AG10803 (cell line): ENCODE measurements at regions not wholly inside any gene's neighbourhood (a gene's known extent, or its start where the extent isn't known, plus 50 kb on each side); places are given as distances from the start of the nearest gene placed in this dataset.

Experiments used
- DNase-seq: peaks from one replicate; pipeline ENCODE4 v3.0.0; 2010; ENCODE audit warnings: low read depth
- H3K4me3 ChIP-seq: 2 replicates; pipeline ENCODE4 v1.5.1; 2011; ENCODE audit warnings: mild to moderate bottlenecking, low read length, control low read depth
- TF ChIP-seq, protein P1 (sequence below): conservative IDR thresholded peaks from 2 replicates; pipeline ENCODE4 v1.5.1; 2011; ENCODE audit warnings: mild to moderate bottlenecking, low read length, control low read depth, inconsistent platforms

- no peak for DNase-seq
- TF ChIP-seq, protein P1, sequence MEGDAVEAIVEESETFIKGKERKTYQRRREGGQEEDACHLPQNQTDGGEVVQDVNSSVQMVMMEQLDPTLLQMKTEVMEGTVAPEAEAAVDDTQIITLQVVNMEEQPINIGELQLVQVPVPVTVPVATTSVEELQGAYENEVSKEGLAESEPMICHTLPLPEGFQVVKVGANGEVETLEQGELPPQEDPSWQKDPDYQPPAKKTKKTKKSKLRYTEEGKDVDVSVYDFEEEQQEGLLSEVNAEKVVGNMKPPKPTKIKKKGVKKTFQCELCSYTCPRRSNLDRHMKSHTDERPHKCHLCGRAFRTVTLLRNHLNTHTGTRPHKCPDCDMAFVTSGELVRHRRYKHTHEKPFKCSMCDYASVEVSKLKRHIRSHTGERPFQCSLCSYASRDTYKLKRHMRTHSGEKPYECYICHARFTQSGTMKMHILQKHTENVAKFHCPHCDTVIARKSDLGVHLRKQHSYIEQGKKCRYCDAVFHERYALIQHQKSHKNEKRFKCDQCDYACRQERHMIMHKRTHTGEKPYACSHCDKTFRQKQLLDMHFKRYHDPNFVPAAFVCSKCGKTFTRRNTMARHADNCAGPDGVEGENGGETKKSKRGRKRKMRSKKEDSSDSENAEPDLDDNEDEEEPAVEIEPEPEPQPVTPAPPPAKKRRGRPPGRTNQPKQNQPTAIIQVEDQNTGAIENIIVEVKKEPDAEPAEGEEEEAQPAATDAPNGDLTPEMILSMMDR, result no peak
- no peak overlapping the region for H3K4me3 ChIP-seq
Observed at GRCh38 chr11:98771791-98772190, 249.0 kb upstream of the CNTN5 start.

GRCh38 chr11:98772893-98773292, 247.9 kb upstream of the CNTN5 start:
- TF ChIP-seq, protein P1, result no peak
- no peak overlapping the region for H3K4me3 ChIP-seq
- DNase-seq, result no peak

DNA sequence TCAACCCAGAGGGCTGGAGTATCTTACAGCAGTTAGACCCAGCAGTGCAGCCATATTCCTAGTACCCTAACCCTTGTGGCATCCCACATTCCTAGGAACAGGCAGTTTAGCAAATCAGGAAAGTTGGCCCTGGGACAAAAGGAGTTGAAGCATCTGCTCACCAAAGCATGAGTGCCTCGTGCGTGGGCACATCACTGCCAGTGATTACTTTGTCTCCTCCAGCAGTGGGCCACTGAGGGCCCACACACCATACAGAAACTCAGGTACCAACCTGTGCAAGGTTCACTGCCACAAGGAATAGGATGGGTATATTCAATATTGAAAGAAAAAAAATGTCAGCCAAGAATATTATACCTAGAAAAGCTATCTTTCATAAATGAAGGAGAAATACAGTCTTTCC, 227.5 kb upstream of the CNTN5 start:
- no peak for DNase-seq
- no peak overlapping the region for H3K4me3 ChIP-seq
- TF ChIP-seq, protein P1, result no peak

GRCh38 chr11:98798333-98798732, 222.4 kb upstream of the CNTN5 start:
- no peak overlapping the region for H3K4me3 ChIP-seq
- DNase-seq, result no peak
- TF ChIP-seq, protein P1, result no peak

DNA sequence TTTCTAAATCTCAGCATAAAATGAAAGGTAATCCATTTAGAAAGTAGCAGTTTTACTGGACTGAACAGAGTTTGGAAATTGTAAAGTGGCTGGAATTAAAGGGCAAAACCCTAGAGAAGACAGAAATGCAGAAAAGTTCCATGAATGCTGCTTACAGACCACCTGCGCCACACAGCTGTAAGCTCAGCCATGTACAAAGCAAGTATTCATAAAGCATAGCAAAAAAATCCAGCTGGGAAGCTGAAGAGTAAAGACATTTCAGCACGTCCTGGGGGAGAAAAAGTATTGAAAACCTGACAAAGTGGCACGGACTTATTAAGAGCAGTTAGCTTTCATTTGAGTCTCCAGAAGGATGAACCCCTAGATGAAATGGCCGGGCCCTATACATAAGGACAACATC, 220.1 kb upstream of the CNTN5 start:
- no peak overlapping the region for H3K4me3 ChIP-seq
- no peak for DNase-seq
- TF ChIP-seq, protein P1, result no peak

DNA sequence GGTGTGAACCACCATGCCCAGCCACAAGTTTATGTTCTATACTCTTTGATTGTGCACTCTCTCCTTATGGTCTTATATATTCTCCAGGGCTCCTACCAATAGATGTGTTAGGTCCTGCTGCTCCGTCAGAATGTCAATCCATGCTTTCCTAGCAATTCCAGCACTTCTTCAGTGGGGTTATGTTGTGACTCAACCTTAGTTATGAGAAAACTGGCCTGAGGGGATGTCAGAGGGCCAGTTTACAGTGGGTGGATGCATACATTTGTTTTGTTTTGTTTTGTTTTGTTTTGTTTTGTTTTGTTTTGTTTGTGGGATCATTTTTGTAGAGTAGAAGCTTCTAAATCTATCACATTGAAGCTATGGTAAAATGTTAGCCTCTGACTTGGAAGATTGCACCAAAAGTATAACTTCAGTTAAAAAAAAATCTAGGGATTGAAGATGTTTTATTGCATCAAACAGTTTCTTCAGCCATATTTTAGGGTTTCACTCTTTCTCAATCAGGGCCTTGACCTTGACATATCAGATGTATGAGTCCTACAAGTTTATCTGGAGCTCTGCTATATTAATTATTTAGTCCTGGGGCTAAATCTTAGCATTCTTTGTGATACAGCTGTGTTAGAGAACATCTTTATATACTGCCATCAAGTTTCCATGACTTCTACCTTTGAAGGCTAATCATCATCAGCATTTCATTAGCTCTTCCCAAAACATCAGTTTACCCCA, 191.6 kb upstream of the CNTN5 start:
- no peak for DNase-seq
- H3K4me3 ChIP-seq, result no peak overlapping the region
- TF ChIP-seq, protein P1, result no peak

GRCh38 chr11:98829971-98830370, 190.8 kb upstream of the CNTN5 start:
- DNase-seq, result no peak
- TF ChIP-seq, protein P1, result no peak
- H3K4me3 ChIP-seq, result no peak overlapping the region
